ENCODE measurements at regions not wholly inside any gene's neighbourhood (a gene's known extent, or its start where the extent isn't known, plus 50 kb on each side); places are given as distances from the start of the nearest gene placed in this dataset.

GRCh38 chr6:117169781-117170281 is 95.5 kb upstream of the VGLL2 start:
- no peak for TF ChIP-seq POLR2A (IDR thresholded peaks at IDR 0.05)
- TF ChIP-seq, protein P1, sequence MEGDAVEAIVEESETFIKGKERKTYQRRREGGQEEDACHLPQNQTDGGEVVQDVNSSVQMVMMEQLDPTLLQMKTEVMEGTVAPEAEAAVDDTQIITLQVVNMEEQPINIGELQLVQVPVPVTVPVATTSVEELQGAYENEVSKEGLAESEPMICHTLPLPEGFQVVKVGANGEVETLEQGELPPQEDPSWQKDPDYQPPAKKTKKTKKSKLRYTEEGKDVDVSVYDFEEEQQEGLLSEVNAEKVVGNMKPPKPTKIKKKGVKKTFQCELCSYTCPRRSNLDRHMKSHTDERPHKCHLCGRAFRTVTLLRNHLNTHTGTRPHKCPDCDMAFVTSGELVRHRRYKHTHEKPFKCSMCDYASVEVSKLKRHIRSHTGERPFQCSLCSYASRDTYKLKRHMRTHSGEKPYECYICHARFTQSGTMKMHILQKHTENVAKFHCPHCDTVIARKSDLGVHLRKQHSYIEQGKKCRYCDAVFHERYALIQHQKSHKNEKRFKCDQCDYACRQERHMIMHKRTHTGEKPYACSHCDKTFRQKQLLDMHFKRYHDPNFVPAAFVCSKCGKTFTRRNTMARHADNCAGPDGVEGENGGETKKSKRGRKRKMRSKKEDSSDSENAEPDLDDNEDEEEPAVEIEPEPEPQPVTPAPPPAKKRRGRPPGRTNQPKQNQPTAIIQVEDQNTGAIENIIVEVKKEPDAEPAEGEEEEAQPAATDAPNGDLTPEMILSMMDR (IDR thresholded peaks at IDR 0.05): no peak

Data from testis (tissue), 2 donors.